Stimulated activated CD4-positive, alpha-beta T cell treated with anti-CD3 and anti-CD28 coated beads, Interleukin-2, amount 100 ng/mL, for 24 hours (primary cell): ENCODE measurements at regions not wholly inside any gene's neighbourhood (a gene's known extent, or its start where the extent isn't known, plus 50 kb on each side); places are given as distances from the start of the nearest gene placed in this dataset.
"Not testable (repeated sequence)": the region's sequence is repeated elsewhere in the genome, so short reads cannot be mapped to it uniquely, and the experiment has no call there.

ENCODE experiments used
- DNase-seq, 2 donors: peaks; one replicate each; pipeline ENCODE4 v3.0.0-alpha.2; 2020

GRCh38 chr1:208475951-208476845 lies 232.0 kb upstream of the PLXNA2 start:
- DNase-seq: no peak

DNA sequence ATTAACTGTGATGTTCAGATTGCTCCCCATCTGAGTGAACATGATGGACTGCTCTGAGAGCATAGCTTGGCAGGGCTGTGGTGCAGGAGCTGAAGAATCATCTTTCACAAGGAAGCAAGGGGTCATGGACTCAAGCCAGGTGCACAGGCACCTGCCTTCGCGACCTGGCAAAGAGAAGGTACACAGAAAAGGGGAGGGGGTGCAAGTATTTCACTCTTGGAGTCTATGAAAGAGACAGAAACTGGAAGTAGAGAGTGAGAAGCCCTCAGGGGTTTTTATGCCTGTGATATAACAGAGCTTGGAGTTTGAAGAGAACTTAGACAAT lies 232.6 kb upstream of the PLXNA2 start:
- DNase-seq: no peak

DNA sequence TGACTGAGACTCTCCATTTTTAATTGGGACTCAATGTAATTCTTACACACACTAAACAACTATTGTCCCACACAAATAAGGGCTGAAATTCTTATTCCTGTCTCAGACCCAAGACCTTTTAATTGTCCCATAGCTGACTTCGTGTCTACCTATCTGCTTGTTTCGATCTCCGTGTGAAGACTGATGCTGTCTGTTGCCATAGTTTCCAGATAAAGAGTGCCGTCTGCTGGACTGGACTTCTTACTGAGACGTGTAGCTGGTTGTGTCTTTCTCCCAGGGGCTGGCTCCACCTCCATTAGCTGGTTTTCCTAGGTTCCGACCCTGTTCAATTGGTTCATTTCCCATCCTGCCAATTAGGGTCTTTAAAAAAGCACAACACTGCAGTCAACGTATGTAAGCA lies 235.3 kb upstream of the PLXNA2 start:
- no peak for DNase-seq

DNA sequence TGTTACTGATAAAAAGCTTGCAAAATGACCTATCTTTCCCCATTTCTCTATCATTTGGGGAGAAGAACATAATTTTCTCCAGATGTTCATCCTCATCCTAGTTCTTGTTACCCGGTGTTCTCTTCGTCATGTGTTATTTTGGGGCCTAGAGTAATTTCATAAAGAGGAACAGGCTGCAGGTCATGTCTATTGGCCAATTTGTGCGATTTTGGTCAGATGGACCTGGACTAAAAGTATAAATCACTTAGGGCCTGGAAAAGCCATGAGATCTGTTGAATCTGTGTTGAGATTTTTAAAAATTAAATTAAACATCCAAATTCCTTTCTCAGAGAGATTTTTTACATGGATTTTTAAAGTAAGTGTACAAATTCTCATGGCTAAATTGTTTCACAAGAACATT lies 241.3 kb upstream of the PLXNA2 start:
- no peak for DNase-seq

GRCh38 chr1:208486677-208487076 lies 242.5 kb upstream of the PLXNA2 start:
- no peak for DNase-seq

- DNase-seq: not testable (repeated sequence)
These were observed 244.2 kb upstream of the PLXNA2 start for GRCh38 chr1:208488432-208488831.

GRCh38 chr1:208496467-208497371 lies 252.5 kb upstream of the PLXNA2 start:
- no peak for DNase-seq

DNA sequence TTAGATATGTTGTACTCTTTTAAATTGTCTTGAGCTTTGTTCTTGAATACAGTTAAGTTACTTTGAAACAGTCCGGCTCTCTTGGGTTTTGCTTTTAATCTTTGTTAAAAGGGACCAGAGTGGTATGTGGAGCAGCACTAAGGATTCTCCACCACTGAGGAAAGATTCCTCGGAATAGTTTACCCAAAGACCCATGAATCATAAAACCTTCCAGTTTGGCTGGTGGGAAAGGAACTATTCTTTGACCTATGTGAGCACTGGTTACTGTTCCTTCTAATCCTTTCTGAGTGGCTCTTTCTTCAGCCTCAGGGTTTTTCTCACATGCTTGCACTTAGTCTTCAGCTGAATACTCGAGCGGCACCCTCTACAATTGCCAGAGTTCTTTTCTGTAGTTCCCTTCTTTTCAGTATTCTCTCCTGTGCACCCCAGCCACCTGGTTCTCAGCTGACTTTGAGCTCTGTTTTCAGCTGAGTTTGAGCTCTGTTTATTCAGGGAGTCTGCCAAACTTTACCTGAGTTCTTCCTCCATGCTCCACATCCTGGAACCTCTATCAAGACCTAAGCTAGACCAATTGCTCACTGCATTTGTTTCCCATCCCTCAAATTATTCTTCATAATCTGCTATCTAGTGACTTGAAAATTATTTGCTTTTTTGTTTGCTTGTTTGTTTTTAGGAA lies 253.8 kb upstream of the PLXNA2 start:
- DNase-seq: no peak

- DNase-seq: no peak
These were observed 254.8 kb upstream of the PLXNA2 start for GRCh38 chr1:208499026-208499425.

- no peak for DNase-seq
These were observed 255.4 kb upstream of the PLXNA2 start for GRCh38 chr1:208499601-208500000.

GRCh38 chr1:208500375-208500774 lies 256.2 kb upstream of the PLXNA2 start:
- no peak for DNase-seq

DNA sequence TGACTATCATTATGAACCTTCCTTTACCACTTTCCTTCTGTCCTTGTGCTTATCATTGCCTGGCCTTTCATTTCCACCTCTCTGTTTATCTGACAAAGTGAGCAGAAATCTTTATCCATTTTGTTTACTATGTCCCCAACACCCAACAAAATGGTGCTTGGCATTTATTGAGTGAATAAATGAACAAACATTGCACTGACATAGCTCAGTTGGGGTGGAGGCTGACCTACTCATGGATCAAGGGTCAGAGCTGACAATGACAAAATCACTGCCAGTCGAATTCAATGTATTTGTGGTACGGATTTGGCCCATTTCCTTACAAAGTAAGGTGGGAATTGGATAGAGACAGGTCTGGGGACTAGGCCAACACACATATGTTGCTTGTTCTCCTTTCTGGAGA lies 257.4 kb upstream of the PLXNA2 start:
- DNase-seq: no peak

GRCh38 chr1:208503787-208504186 lies 259.6 kb upstream of the PLXNA2 start:
- no peak for DNase-seq

- no peak for DNase-seq
These were observed 262.6 kb upstream of the PLXNA2 start for GRCh38 chr1:208506812-208507211.

GRCh38 chr1:208509072-208509471 lies 264.9 kb upstream of the PLXNA2 start:
- DNase-seq: no peak

- DNase-seq: no peak
These were observed 266.2 kb upstream of the PLXNA2 start for GRCh38 chr1:208510192-208510952.

GRCh38 chr1:208511242-208511860 lies 267.2 kb upstream of the PLXNA2 start:
- DNase-seq: no peak

GRCh38 chr1:208513799-208514198 lies 269.6 kb upstream of the PLXNA2 start:
- DNase-seq: no peak

DNA sequence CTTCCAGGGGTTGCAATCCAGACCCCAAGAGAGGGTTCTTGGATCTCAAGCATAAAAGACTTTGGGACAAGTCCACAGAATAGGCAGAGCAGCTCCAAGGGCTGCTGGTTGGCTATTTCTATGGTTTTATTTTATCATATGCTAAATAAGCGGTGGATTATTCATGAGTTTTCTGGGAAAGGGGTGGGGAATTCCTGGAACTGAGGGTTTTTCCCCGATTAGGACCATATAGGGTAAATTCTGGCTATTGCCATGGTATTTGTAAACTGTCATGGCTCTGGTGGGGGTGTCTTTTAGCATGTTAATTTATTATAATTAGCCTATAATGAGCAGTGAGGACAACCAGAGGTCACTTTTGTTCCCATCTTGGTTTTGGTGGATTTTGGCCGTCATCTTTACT lies 270.9 kb upstream of the PLXNA2 start:
- no peak for DNase-seq

- no peak for DNase-seq
These were observed 272.6 kb upstream of the PLXNA2 start for GRCh38 chr1:208516780-208517179.

- no peak for DNase-seq
These were observed 276.4 kb upstream of the PLXNA2 start for GRCh38 chr1:208520438-208521099.

GRCh38 chr1:208521534-208521933 lies 277.4 kb upstream of the PLXNA2 start:
- no peak for DNase-seq
